ENCODE measurements at regions not wholly inside any gene's neighbourhood (a gene's known extent, or its start where the extent isn't known, plus 50 kb on each side); places are given as distances from the start of the nearest gene placed in this dataset.

DNA sequence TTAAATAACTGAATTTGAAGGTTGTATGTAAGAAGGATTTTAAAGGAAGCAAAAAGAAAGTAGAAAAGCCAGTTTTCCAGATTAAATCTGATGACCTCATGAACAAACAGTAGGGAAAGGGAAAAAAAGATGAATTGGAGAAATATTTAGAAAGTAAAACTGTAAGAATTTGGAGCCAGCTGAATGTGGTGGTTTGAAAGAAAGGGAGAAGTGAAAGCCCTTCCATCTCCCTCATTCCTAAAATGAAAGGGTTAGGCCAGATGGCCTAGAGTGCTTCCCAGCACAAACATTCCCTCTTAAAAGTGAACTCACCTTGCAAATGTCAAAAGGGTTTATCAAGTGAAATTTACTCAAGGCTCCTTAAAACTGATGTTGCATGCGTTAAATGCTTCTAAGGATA, 139.3 kb upstream of the COL21A1 start:
- H3K36me3 Mint-ChIP-seq (ENCODE audit: low read depth) = no peaks in the 10 kb centered on the region
- H3K9me3 Mint-ChIP-seq = peaks cover 3% of the 10 kb centered on the region
- intact Hi-C loops (cut with micrococcal nuclease) = no loop called here
- H3K4me3 Mint-ChIP-seq = no peak overlapping the region
- no peak overlapping the region for H3K27ac Mint-ChIP-seq
- no peak for DNase-seq (ENCODE audit: low spot score)
- no peaks in the 10 kb centered on the region for H3K4me1 Mint-ChIP-seq (ENCODE audit: low read depth)
- peaks cover 5% of the 10 kb centered on the region for H3K27me3 Mint-ChIP-seq (ENCODE audit: insufficient read depth)

DNA sequence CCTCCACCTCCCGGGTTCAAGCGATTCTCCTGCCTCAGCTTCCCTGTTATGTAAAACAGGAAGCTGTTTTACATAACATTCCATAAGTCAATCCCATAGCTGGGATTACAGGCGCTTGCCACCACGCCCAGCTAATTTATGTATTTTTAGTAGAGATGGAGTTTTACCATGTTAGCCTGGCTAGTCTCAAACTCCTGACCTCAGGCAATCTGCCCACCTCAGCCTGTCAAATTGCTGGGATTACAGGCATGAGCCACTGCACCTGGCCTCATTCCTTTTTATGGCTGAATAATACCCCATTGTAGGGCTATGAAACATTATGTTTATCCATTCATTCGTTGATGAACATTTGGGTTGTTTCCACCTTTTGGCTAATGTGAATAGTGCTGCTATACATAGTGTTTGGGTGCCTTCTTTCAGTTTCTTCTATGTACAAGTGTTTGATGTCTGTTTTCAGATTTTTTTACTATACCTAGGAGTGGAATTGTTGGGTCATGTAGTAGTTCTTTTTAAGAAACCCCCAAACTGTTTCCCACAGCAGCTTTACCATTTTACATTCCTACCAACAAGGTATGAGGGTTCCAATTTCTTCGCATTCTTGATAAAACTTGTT, 138.7 kb upstream of the COL21A1 start:
- Mint-ChIP-seq H3K27me3 (ENCODE audit: insufficient read depth) (peaks cover 5% of the 10 kb centered on the region), H3K9me3 (peaks cover 3% of the 10 kb centered on the region), H3K4me3 (no peak overlapping the region), H3K4me1 (ENCODE audit: low read depth) (no peaks in the 10 kb centered on the region), H3K27ac (no peak overlapping the region), H3K36me3 (ENCODE audit: low read depth) (no peaks in the 10 kb centered on the region)
- DNase-seq (ENCODE audit: low spot score) = no peak
- intact Hi-C loops (cut with micrococcal nuclease) = no loop called here

DNA sequence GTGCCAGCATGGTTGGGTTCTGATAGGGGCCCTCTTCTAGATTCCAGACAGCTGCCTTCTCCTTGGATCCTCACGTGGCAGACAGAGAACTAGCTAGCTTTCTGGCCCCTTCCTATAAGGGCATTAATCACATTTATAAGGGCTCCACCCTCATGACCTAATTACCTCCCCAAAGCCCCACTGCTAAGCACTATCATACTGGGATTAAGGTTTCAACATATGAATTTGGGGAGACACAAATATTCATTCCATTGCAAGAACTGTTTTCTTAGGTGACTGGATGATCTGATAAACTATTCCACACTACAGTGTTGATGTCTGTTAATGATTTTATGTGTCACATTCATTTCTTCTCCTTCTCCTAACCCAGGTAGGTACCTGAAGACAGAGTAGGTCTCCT, 135.8 kb upstream of the COL21A1 start:
- intact Hi-C loops (cut with micrococcal nuclease) = no loop called here
- Mint-ChIP-seq H3K36me3 (ENCODE audit: low read depth) (no peaks in the 10 kb centered on the region), H3K27me3 (ENCODE audit: insufficient read depth) (peaks cover 5% of the 10 kb centered on the region), H3K4me1 (ENCODE audit: low read depth) (no peaks in the 10 kb centered on the region), H3K27ac (no peak overlapping the region), H3K4me3 (no peak overlapping the region), H3K9me3 (no peaks in the 10 kb centered on the region)
- no peak for DNase-seq (ENCODE audit: low spot score)

DNA sequence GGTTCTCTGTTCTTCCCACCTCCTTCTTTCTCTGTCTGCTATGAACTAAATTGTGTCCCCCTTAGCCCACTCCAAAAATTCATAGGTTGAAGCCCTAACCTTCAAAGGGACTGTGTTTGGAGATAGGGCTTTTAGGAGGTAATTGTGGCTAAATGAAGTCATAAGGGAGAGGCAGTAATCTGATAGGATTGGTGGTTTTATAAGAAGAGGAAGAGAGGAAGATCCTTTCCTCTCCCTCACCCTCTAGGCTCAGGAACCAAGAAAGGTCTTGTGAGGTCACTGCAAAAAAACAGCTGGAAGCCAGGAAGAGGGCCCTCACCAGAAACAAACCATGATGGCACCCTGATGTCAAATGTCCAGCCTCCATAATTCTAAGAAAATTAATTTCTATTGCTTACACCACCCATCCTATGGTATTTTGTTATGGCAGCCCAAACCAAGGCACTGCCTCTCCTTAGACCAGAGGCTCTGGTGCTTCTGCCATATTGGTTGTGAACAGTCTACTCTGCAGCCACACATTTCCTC, 135.1 kb upstream of the COL21A1 start:
- no peaks in the 10 kb centered on the region for H3K36me3 Mint-ChIP-seq (ENCODE audit: low read depth)
- intact Hi-C loops (cut with micrococcal nuclease) = no loop called here
- H3K27ac Mint-ChIP-seq = no peak overlapping the region
- H3K4me1 Mint-ChIP-seq (ENCODE audit: low read depth) = no peaks in the 10 kb centered on the region
- DNase-seq (ENCODE audit: low spot score) = no peak
- H3K9me3 Mint-ChIP-seq = no peaks in the 10 kb centered on the region
- H3K27me3 Mint-ChIP-seq (ENCODE audit: insufficient read depth) = peaks cover 5% of the 10 kb centered on the region
- H3K4me3 Mint-ChIP-seq = no peak overlapping the region

DNA sequence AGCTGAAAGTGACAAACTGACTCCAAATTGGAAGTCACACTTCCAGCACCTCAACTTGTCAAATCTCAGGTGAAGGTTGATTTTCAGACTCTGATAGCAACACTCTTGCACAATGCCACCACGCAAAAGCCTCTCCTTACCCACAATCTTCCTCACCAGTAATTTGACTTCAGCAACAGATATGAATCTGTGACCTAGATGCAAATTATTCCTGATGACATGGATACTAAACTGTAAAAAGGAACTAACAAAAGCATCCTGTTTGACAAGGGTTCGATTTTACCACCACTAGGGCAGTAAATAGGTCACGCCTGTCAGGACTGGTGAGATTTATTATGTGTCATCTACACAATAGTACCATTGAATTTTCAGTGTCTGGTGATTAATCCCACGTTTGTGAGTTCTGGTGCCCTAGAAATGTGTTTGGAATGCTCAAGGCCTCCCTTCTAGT, 134.4 kb upstream of the COL21A1 start:
- no peak for DNase-seq (ENCODE audit: low spot score)
- intact Hi-C loops (cut with micrococcal nuclease) = no loop called here
- Mint-ChIP-seq H3K27me3 (ENCODE audit: insufficient read depth) (peaks cover 5% of the 10 kb centered on the region), H3K4me3 (no peak overlapping the region), H3K9me3 (no peaks in the 10 kb centered on the region), H3K4me1 (ENCODE audit: low read depth) (no peaks in the 10 kb centered on the region), H3K27ac (no peak overlapping the region), H3K36me3 (ENCODE audit: low read depth) (no peaks in the 10 kb centered on the region)

DNA sequence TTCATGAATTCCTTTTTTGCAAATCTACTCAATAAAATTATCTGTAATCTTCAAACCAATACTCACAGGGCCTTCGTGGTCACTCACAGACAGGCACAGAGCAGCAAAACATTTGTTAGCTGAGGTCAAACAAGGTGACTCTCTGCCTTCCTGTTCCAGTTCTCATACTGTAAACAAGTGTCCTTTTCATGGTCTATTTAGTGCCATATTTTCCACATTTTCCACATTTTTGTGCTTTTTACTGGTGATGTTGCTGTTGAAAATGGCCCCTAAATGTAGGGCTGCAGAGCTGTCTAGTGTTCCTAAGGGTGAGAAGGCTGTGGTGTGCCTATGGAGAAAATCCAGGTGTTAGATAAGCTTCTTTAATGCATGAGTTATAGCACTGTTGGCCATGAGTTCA, 133.1 kb upstream of the COL21A1 start:
- intact Hi-C loops (cut with micrococcal nuclease) = no loop called here
- Mint-ChIP-seq H3K4me1 (ENCODE audit: low read depth) (no peaks in the 10 kb centered on the region), H3K36me3 (ENCODE audit: low read depth) (no peaks in the 10 kb centered on the region), H3K4me3 (no peak overlapping the region), H3K9me3 (no peaks in the 10 kb centered on the region), H3K27ac (no peak overlapping the region), H3K27me3 (ENCODE audit: insufficient read depth) (peaks cover 5% of the 10 kb centered on the region)
- no peak for DNase-seq (ENCODE audit: low spot score)

DNA sequence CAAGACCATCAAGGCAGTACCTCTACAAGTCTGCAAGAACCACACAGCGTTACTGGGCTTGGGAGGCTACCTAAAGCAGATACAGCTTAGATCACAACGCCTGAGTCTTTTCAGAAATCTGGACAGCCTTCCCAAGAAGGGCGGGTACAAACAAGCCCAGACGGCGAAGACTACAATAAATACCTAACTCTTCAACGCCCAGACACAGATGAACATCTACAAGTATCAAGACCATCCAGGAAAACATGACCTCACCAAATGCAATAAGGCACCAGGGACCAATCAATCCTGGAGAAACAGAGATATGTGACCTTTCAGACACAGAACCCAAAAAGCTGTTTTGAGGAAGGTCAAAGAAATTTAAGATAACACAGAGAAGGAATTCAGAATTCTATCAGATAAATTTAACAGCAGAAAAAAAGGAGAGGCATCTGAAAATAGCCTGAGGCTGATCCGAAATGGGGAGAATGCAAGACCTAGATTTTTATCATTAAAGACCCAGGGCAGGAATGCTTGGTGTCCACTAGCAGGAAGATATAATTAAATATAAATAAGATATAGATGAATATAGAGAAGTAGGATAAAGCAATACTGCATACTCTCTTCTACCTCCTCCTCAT, 131.7 kb upstream of the COL21A1 start:
- H3K9me3 Mint-ChIP-seq = no peaks in the 10 kb centered on the region
- no peaks in the 10 kb centered on the region for H3K36me3 Mint-ChIP-seq (ENCODE audit: low read depth)
- H3K27ac Mint-ChIP-seq = no peak overlapping the region
- intact Hi-C loops (cut with micrococcal nuclease) = no loop called here
- H3K4me3 Mint-ChIP-seq = no peak overlapping the region
- H3K27me3 Mint-ChIP-seq (ENCODE audit: insufficient read depth) = peaks cover 2% of the 10 kb centered on the region
- H3K4me1 Mint-ChIP-seq (ENCODE audit: low read depth) = no peaks in the 10 kb centered on the region
- no peak for DNase-seq (ENCODE audit: low spot score)

DNA sequence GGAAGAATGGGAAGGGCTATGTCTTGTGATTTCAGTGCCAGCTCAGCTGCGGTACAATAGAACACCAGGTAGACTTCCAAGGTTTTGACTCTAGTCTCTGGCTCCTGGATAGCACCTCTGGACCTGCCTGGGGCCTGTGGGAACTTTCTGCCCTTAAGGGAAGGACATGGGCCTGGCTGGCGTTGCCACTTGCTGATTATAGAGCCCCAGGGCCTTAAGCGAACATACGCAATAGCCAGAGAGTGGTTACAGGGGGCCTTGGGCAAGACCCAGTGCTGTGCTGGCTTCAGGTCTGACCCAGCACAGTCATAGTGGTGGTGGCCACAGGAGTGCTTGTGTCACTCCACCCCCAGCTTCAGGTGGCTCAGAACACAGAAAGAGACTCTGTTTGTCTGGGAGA, 131.1 kb upstream of the COL21A1 start:
- Mint-ChIP-seq H3K27me3 (ENCODE audit: insufficient read depth) (peaks cover 2% of the 10 kb centered on the region), H3K4me3 (no peak overlapping the region), H3K36me3 (ENCODE audit: low read depth) (no peaks in the 10 kb centered on the region), H3K9me3 (no peaks in the 10 kb centered on the region), H3K4me1 (ENCODE audit: low read depth) (no peaks in the 10 kb centered on the region), H3K27ac (no peak overlapping the region)
- intact Hi-C loops (cut with micrococcal nuclease) = no loop called here
- no peak for DNase-seq (ENCODE audit: low spot score)

DNA sequence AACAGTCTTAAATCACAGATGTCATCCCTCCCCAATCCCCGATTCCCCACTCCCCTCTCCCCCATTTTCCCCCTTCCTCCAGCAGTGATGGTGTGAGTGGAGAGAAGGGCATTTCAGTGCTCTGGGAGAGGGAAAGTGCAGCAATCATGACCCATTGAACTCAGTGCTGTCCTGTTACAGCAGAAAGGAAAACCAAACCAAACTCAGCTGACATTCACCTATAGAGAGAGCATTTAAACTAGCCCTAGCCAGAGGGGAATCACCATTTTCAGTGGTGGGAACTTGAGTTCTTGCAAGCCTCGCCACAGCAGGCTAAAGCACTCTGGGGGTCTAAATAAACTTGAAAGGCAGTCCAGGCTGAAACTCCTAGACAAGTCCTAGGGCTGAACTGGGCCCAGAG, 129.9 kb upstream of the COL21A1 start:
- intact Hi-C loops (cut with micrococcal nuclease) = no loop called here
- H3K9me3 Mint-ChIP-seq = no peaks in the 10 kb centered on the region
- DNase-seq (ENCODE audit: low spot score) = no peak
- no peaks in the 10 kb centered on the region for H3K4me1 Mint-ChIP-seq (ENCODE audit: low read depth)
- no peaks in the 10 kb centered on the region for H3K36me3 Mint-ChIP-seq (ENCODE audit: low read depth)
- H3K4me3 Mint-ChIP-seq = no peak overlapping the region
- peaks cover 2% of the 10 kb centered on the region for H3K27me3 Mint-ChIP-seq (ENCODE audit: insufficient read depth)
- H3K27ac Mint-ChIP-seq = no peak overlapping the region

DNA sequence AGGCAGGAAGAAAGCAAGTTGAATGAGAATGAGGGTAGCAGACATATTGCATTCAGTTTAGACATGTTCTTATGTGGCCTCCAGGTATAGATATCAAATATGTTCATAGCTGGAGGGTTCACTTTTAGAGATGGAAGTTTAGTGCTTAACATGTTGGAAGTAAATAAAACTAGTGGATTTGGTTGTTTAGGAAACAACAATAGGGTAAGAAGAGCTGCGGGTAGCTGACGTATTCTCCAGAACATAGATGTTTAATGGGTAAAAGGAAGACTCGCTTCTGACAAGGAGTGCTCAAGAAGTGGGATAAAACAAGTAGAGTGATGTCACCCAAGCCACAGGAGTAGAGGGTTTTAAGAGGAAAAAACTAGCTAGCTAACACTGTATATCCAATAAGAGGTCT, 128.4 kb upstream of the COL21A1 start:
- no peaks in the 10 kb centered on the region for H3K36me3 Mint-ChIP-seq (ENCODE audit: low read depth)
- DNase-seq (ENCODE audit: low spot score) = no peak
- H3K27ac Mint-ChIP-seq = no peak overlapping the region
- intact Hi-C loops (cut with micrococcal nuclease) = no loop called here
- H3K27me3 Mint-ChIP-seq (ENCODE audit: insufficient read depth) = peaks cover 2% of the 10 kb centered on the region
- H3K4me3 Mint-ChIP-seq = no peak overlapping the region
- no peaks in the 10 kb centered on the region for H3K9me3 Mint-ChIP-seq
- H3K4me1 Mint-ChIP-seq (ENCODE audit: low read depth) = no peaks in the 10 kb centered on the region

DNA sequence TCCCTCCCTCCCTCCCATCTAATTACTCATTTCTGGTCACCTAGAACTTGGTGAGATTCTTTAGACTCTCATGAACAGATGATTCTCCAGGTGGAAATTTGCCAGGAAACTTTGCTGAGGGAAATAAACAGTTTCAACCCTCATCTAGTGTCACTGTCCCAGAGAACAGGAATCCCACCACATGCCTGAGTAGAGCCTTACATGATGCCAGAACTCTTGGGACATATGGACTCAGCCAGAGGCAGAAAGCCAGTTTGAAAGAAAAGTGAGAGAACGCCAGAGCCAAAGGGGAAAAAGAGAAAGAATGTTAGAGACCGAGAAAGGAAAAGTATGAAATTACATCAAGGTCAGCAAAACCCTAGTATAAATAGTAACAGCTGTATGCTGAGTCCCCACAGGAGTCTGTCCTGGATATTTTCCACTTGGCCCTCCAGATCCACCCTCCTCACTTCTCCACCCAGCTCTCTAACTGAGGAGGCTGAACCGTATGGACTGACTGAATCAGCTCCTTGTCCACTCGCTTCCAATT, 127.5 kb upstream of the COL21A1 start:
- intact Hi-C loops (cut with micrococcal nuclease) = no loop called here
- H3K27me3 Mint-ChIP-seq (ENCODE audit: insufficient read depth) = peaks cover 2% of the 10 kb centered on the region
- no peak for DNase-seq (ENCODE audit: low spot score)
- H3K4me1 Mint-ChIP-seq (ENCODE audit: low read depth) = no peaks in the 10 kb centered on the region
- no peaks in the 10 kb centered on the region for H3K9me3 Mint-ChIP-seq
- no peak overlapping the region for H3K4me3 Mint-ChIP-seq
- no peak overlapping the region for H3K27ac Mint-ChIP-seq
- no peaks in the 10 kb centered on the region for H3K36me3 Mint-ChIP-seq (ENCODE audit: low read depth)

DNA sequence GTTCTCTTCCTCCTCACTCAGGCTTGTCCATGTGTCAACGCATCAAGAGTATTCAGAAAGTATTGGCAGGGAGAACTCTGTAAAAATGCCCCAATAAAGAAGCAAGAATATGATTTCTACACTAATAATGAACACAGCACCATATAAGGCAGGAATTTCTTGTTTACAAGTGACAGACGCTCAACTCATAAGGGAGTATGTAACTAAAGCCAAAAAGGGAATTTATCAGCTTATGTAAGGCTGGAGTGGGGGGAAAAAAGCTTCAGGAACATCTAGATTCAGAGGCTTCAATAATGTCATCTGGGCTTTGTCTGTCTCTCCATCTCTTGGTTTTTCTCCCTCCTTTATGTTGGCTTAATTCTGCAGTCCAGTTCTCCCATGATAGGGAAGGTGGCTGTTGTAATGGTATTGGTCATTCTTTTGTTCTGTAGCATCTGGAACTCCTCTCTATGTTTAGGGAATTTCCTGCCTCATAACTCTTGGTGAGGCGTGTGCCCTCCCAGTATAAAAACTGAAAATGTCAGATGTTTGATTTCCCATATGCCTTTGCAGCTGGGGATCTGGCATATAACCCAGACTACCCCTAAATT, 125.1 kb upstream of the COL21A1 start:
- no peak overlapping the region for H3K27ac Mint-ChIP-seq
- no peaks in the 10 kb centered on the region for H3K36me3 Mint-ChIP-seq (ENCODE audit: low read depth)

DNA sequence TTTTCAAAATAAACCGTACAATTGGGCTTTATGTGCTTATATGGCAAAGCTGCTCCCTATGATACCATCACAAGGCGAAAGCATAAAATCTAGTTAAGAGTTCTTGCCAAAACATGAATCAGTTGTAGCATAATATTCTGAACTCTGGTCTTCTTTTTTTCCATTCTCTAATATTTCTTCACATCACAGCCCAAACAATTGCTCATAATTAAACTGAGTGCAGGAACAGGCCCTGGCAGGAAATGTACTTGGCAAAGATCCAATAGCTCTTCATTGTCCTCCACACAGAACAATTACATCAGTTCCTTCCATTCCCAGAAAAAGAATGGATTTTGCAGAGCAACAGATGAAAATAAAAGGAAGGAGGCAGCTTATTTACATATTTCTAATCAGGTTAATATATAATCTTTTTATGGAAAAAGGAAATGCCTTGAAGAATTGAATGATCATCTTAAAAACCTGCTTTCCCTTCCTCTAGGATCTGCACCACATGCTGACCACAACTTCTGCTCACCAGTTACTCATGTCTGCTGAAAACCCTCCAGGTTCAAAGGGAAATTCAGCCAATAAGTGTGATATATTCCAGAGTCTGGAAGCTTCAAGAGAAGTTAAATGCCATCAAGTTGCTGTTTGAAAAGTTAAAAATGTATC, 123.3 kb upstream of the COL21A1 start:
- Mint-ChIP-seq H3K4me1 (ENCODE audit: low read depth) (no peaks in the 10 kb centered on the region), H3K27ac (no peak overlapping the region), H3K9me3 (no peaks in the 10 kb centered on the region), H3K27me3 (ENCODE audit: insufficient read depth) (peaks cover 2% of the 10 kb centered on the region), H3K36me3 (ENCODE audit: low read depth) (no peaks in the 10 kb centered on the region), H3K4me3 (no peak overlapping the region)
- no peak for DNase-seq (ENCODE audit: low spot score)
- intact Hi-C loops (cut with micrococcal nuclease) = no loop called here

More for the DNA sequence above, 125.1 kb upstream of the COL21A1 start:
- no peaks in the 10 kb centered on the region for H3K9me3 Mint-ChIP-seq
- no peak for DNase-seq (ENCODE audit: low spot score)
- intact Hi-C loops (cut with micrococcal nuclease) = no loop called here
- no peaks in the 10 kb centered on the region for H3K4me1 Mint-ChIP-seq (ENCODE audit: low read depth)
- H3K27me3 Mint-ChIP-seq (ENCODE audit: insufficient read depth) = peaks cover 2% of the 10 kb centered on the region
- H3K4me3 Mint-ChIP-seq = no peak overlapping the region
